ENCODE measurements at regions not wholly inside any gene's neighbourhood (a gene's known extent, or its start where the extent isn't known, plus 50 kb on each side); places are given as distances from the start of the nearest gene placed in this dataset.

DNA sequence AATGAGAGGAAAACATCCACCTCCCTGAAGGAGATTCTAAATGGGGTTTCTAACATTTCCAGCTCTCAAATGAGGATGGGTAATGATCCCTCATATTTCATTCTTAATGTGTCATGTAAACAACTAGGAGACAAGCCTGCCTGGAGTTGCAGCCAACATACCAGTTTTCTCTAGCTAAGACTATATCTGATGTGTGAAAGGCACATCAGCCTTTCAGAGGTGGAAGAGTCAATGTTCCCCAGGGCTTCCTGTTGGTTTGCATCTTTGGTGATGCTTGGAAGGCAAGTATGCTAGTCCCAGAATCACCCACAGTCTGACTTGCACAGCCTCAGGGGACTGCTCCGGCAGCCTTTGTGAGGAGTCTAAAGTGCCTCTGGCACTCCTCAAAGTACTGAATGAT lies 921.2 kb downstream of the SQOR start:
- no peaks in the 10 kb centered on the region for H3K36me3 Mint-ChIP-seq
- no peaks in the 10 kb centered on the region for H3K27me3 Mint-ChIP-seq
- H3K4me3 Mint-ChIP-seq: no peak overlapping the region
- no peaks in the 10 kb centered on the region for H3K4me1 Mint-ChIP-seq (ENCODE audit: low read depth)
- H3K27ac Mint-ChIP-seq: no peak overlapping the region
- H3K9me3 Mint-ChIP-seq (ENCODE audit: low read depth): peaks cover 2% of the 10 kb centered on the region

DNA sequence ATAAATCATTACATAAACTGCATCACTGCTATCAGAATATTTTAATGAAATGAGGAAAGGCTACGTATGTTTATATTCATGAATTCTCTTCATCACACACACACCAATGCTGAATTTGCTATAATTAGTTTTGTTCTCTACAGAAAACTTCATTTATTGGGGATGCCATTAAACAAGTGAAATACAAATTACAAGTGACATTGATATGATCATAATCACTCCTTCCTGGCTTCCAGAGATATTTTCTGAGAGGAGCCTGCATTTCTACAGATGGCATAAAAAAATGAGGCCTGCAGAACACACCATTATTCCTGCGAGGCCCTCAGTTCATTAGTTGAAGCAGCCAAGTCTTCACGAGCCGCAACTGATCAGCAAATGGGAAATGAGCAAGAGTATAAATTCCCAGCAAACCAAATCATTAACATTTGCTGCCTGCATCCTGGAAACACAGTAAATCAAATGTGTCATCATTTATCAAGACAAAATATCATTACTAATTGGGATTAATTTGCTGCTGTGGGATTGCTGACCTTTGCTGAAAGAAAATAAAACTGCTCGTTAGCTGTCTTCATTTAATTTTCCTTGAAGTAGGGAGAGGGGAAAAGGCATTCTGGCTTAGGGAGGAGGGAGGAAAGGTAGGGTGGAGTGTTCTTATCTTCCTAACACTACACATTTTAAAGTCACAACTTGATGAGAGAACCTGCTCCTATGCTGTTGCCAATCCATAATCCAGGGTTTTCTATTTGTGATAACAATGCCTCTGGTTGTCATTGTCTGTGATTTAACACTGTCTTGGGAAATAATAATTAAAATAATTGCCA lies 921.9 kb downstream of the SQOR start:
- Mint-ChIP-seq H3K27me3 (no peaks in the 10 kb centered on the region), H3K9me3 (ENCODE audit: low read depth) (peaks cover 6% of the 10 kb centered on the region), H3K4me3 (no peak overlapping the region), H3K4me1 (ENCODE audit: low read depth) (no peaks in the 10 kb centered on the region), H3K36me3 (no peaks in the 10 kb centered on the region), H3K27ac (no peak overlapping the region)

DNA sequence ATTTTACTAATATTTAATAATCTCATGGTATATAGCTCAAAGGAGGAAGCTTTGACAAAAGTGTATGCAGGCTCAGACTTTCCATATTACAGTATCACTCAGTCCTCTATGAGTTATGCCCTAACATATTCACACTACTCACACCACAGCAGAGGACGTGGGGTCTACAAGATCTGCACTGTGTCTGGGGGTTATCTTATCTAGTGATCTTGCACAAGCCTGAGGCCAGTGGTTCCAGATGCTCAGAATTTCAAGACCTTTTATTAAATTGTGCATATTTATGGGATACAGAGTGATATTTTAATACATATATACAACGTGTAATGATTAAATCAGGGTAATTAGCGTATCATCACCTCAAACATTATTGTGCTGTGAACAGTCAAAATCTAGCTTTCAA lies 933.1 kb downstream of the SQOR start:
- H3K4me1 Mint-ChIP-seq (ENCODE audit: low read depth): no peaks in the 10 kb centered on the region
- no peak overlapping the region for H3K4me3 Mint-ChIP-seq
- no peaks in the 10 kb centered on the region for H3K36me3 Mint-ChIP-seq
- H3K9me3 Mint-ChIP-seq (ENCODE audit: low read depth): peaks cover 3% of the 10 kb centered on the region
- no peak overlapping the region for H3K27ac Mint-ChIP-seq
- H3K27me3 Mint-ChIP-seq: no peaks in the 10 kb centered on the region

DNA sequence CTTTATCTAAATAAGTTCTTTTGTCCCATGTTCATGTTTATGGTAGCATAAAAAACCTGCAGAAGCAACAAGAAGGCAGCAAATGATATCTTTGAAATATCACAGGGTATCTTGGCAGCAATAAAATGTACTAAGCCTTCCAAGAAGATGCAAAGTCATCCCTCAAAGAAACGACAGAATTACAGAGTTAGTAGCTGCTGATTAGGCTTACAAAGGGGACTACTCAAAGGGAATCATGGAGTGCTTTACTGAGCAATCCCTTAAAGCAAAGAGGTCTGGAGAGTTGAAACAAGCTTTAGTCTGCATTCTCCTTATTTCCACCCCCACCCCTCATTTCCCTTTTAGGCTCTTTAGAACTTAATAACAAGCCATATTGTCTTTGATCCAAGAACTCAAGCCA lies 935.0 kb downstream of the SQOR start:
- H3K36me3 Mint-ChIP-seq: no peaks in the 10 kb centered on the region
- no peaks in the 10 kb centered on the region for H3K4me1 Mint-ChIP-seq (ENCODE audit: low read depth)
- peaks cover 3% of the 10 kb centered on the region for H3K9me3 Mint-ChIP-seq (ENCODE audit: low read depth)
- H3K27me3 Mint-ChIP-seq: no peaks in the 10 kb centered on the region
- no peak overlapping the region for H3K27ac Mint-ChIP-seq
- H3K4me3 Mint-ChIP-seq: no peak overlapping the region

DNA sequence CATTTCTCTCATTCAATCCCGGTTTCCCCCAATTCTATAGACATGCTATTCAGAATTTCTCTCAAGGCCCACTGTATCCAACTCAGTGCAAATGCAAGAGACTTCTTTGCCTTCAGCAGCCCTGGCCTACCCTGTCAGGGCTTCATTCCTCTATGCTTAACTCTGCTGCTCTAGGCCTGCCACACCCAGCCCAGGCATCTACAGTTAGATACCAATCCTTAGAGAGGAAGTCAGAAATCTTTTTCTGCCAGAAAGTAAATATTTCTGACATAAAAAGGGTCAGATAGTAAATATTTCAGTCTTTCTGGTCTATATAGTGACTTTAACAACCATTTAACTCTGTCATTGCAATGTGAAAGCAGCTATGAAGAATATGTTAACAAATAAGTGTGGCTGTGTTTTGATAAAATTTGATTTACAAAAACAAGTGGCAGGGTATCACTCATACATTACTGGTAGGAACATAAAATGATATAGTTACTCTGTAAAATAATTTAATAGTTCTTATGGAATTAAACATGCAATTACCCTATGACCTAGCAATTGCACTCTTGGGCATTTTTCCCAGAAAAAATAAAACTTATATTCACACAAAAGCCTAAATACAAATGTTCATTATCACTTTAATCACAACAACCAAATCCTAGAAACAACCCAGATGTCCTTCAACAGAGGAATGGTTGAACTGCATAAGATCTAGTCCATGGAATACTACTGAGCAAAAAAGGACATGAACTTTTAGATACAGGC lies 942.0 kb downstream of the SQOR start:
- Mint-ChIP-seq H3K27ac (no peak overlapping the region), H3K9me3 (ENCODE audit: low read depth) (no peaks in the 10 kb centered on the region), H3K27me3 (peaks cover 2% of the 10 kb centered on the region), H3K36me3 (no peaks in the 10 kb centered on the region), H3K4me3 (no peak overlapping the region), H3K4me1 (ENCODE audit: low read depth) (no peaks in the 10 kb centered on the region)

DNA sequence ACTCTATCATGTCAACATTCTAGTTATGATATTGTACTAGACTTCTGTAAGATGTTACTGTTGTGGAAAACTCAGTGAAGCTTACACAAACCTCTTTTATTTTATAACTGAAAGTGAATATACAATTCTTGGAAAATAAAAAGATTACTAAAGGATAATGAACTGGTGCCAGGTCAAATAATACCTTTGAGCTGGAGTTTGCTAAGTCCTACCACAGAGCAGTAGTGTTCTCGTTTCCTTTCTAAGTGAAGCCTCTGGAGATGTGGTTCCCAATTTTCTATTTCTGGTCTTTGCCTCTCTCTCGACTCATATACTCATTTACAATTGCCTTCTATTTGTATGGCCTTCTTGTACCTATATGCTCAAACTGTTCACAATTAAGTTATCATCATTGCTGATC lies 942.9 kb downstream of the SQOR start:
- Mint-ChIP-seq H3K27ac (no peak overlapping the region), H3K27me3 (peaks cover 2% of the 10 kb centered on the region), H3K36me3 (no peaks in the 10 kb centered on the region), H3K9me3 (ENCODE audit: low read depth) (no peaks in the 10 kb centered on the region), H3K4me3 (no peak overlapping the region), H3K4me1 (ENCODE audit: low read depth) (no peaks in the 10 kb centered on the region)

DNA sequence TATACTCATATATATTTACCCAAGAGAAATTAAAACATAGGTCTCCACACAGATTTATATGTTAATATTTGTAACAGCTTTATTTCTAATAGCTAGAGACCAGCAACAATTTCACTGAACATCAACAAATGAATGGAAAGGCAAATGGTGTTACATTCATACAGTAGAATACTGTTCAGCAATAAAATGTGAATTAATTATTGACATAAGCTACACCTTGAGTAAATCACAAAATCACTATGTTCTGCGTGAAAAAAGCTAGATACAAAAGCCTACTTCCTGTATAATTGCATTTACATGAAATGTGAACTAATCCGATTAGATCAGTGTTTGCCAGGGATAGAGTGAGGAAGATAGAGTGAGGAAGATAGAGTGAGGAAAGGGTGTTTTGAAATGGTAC lies 945.7 kb downstream of the SQOR start:
- Mint-ChIP-seq H3K9me3 (ENCODE audit: low read depth) (peaks cover 5% of the 10 kb centered on the region), H3K4me3 (no peak overlapping the region), H3K36me3 (no peaks in the 10 kb centered on the region), H3K27ac (no peak overlapping the region), H3K27me3 (peaks cover 2% of the 10 kb centered on the region), H3K4me1 (ENCODE audit: low read depth) (no peaks in the 10 kb centered on the region)

DNA sequence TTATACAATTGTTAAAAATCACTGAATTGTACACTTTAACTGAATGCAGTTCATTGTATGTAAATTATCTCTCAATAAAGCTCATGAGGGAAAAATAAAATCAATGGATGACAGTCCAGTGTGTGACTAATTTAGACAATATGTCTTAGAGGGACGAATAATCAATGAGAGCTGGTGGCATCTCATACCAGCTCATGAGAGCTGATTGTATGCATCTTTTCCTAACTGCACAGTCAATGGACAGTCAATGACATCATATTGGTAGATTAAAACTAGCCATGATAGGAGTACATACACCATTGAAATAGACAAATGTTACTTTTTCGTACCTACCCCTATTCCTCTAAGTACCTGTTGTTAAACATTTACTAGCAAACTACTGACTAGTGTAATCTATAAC lies 946.1 kb downstream of the SQOR start:
- Mint-ChIP-seq H3K4me1 (ENCODE audit: low read depth) (no peaks in the 10 kb centered on the region), H3K27ac (no peak overlapping the region), H3K9me3 (ENCODE audit: low read depth) (peaks cover 5% of the 10 kb centered on the region)

DNA sequence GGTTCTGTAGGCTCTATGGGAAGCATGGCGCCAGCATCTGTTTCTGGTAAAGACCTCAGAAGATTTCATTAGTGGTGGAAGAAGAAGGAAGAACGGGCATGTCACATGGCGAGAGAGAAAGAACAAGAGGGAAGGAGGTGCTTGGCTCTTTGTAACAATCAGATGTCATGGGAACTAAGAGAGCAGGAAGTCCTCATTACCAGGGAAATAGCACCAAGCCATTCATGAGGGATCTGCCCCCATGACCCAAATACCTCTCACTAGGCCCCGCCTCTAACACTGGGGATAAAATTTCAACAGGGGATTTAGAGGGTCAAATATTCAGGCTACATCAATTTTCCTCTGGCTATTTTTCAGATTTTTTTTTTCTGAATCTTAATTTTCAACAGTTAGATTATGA lies 954.3 kb downstream of the SQOR start:
- Mint-ChIP-seq H3K27me3 (no peaks in the 10 kb centered on the region), H3K27ac (no peak overlapping the region), H3K4me3 (no peak overlapping the region), H3K9me3 (ENCODE audit: low read depth) (peaks cover 13% of the 10 kb centered on the region), H3K4me1 (ENCODE audit: low read depth) (no peaks in the 10 kb centered on the region), H3K36me3 (no peaks in the 10 kb centered on the region)

More for the DNA sequence above, 946.1 kb downstream of the SQOR start:
- H3K36me3 Mint-ChIP-seq: no peaks in the 10 kb centered on the region
- no peak overlapping the region for H3K4me3 Mint-ChIP-seq
- peaks cover 2% of the 10 kb centered on the region for H3K27me3 Mint-ChIP-seq

DNA sequence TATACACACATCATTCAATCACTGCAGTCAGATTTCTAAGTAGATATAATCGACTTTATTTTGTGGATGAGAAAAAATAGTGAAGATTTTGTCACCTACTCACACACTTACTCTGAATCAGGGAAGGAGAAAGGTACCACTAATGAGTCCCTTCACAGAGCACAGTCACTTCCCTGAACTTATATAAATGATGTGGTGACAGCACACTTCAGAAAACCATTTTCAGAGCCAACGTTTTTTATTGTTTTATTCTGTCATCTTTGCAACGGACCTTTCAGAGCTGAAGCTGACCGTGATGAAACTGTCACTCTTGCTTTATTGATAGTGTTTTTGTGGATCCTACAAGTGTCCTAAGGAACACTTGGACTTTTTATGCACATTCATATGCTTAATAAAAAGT lies 956.6 kb downstream of the SQOR start:
- Mint-ChIP-seq H3K4me3 (no peak overlapping the region), H3K27me3 (no peaks in the 10 kb centered on the region), H3K9me3 (ENCODE audit: low read depth) (peaks cover 9% of the 10 kb centered on the region), H3K4me1 (ENCODE audit: low read depth) (no peaks in the 10 kb centered on the region), H3K36me3 (no peaks in the 10 kb centered on the region), H3K27ac (no peak overlapping the region)

DNA sequence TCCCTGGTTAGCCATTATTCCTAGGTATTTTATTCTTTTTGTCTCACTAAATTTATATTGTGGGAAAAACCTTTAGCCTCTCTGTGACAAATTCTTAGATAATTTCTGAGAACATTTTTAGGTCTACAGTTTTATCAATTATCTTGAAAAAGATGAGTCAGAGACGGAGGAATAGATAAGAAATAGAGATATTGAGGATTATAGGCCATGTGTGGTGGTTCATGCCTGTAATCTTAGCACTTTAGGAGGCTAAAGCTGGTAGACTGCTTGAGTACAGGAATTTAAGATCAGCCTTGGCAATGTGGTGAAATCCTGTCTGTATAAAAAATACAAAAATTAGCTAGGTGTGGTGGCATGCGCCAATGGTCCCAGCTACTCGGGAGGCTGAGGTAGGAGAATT lies 960.2 kb downstream of the SQOR start:
- Mint-ChIP-seq H3K36me3 (no peaks in the 10 kb centered on the region), H3K4me3 (no peak overlapping the region), H3K4me1 (ENCODE audit: low read depth) (no peaks in the 10 kb centered on the region), H3K9me3 (ENCODE audit: low read depth) (peaks cover 13% of the 10 kb centered on the region), H3K27me3 (no peaks in the 10 kb centered on the region), H3K27ac (no peak overlapping the region)

DNA sequence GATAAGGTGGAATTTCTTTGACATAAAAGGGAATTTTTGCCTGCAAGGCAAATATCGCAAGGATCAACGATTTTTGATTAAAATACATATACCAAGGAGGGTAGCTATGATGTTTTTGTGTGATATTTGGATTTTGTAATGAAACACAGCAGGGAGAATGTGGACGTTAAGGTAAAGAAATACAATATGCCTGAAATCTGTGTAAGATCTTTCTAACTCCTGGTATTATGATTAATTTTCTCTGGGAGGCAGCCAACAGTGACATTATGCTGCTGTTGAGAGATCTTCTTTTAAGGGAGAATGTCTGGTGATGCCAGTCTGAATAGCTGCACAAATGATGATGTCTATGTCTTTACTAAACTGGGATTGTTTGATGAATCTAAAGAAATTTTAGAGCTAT lies 972.2 kb downstream of the SQOR start:
- no peaks in the 10 kb centered on the region for H3K4me1 Mint-ChIP-seq (ENCODE audit: low read depth)
- peaks cover 8% of the 10 kb centered on the region for H3K9me3 Mint-ChIP-seq (ENCODE audit: low read depth)
- no peak overlapping the region for H3K4me3 Mint-ChIP-seq
- no peaks in the 10 kb centered on the region for H3K36me3 Mint-ChIP-seq
- peaks cover 2% of the 10 kb centered on the region for H3K27me3 Mint-ChIP-seq
- H3K27ac Mint-ChIP-seq: no peak overlapping the region

DNA sequence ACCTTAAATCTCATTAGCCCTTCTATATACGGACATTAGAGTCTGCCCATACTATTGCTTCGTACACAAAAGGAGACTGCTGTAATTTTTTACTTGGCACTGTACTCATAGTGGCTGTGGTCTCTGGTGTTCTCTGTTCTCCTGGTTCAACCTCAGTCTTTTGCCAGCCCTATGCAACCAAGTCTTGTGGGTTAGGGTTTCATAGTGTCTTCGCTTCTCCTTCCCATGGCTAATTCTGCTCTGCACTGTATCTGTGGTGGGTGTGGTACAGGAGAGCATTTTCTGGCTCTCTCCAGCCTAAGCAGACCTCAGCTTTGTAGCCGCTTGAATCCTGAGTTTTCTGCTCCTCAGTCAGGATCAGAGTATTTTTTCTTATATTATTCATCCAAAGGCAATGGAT lies 981.2 kb downstream of the SQOR start:
- Mint-ChIP-seq H3K4me3 (no peak overlapping the region), H3K9me3 (ENCODE audit: low read depth) (no peaks in the 10 kb centered on the region), H3K4me1 (ENCODE audit: low read depth) (no peaks in the 10 kb centered on the region), H3K27ac (no peak overlapping the region), H3K27me3 (no peaks in the 10 kb centered on the region), H3K36me3 (no peaks in the 10 kb centered on the region)

DNA sequence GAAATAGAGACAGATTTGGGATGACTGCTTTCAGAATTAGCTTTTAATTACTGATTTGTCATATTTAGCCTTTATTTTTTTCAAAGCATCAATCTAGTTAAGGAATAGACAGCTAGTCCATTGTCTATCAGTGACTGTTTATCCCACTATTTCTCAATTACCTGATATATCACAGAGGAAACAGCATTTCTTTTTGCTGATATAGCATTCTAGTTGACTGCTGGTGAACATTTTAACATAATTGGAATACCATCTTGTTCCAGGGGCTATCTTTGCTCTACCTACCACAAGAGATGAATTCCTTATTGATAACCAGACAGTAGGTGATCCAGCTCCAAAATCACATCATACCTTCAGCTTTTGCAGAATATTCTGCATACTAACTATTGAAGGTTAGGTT lies 982.7 kb downstream of the SQOR start:
- Mint-ChIP-seq H3K4me1 (ENCODE audit: low read depth) (no peaks in the 10 kb centered on the region), H3K4me3 (no peak overlapping the region), H3K27me3 (no peaks in the 10 kb centered on the region), H3K36me3 (no peaks in the 10 kb centered on the region), H3K27ac (no peak overlapping the region), H3K9me3 (ENCODE audit: low read depth) (no peaks in the 10 kb centered on the region)

DNA sequence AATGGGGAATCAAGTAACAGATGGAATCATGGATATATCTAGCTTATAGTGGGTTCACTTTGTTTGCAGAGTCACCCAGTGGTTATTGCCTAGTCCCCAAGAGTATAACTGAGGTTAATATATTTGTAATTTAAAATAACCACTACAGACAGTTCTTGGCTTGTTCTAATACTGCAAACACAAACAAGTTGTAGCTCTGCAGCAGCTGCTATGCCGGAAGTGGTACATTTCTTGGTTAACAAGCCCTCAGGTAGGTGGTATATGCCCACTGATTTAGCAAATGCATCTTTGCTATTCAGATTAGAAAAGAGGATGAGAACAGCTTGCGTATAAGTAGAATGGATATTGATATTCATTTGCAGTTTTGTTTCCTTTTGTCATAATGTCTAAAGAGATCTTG lies 984.2 kb downstream of the SQOR start:
- no peaks in the 10 kb centered on the region for H3K9me3 Mint-ChIP-seq (ENCODE audit: low read depth)
- no peaks in the 10 kb centered on the region for H3K4me1 Mint-ChIP-seq (ENCODE audit: low read depth)
- no peak overlapping the region for H3K27ac Mint-ChIP-seq
- H3K27me3 Mint-ChIP-seq: no peaks in the 10 kb centered on the region
- H3K36me3 Mint-ChIP-seq: no peaks in the 10 kb centered on the region
- no peak overlapping the region for H3K4me3 Mint-ChIP-seq

Data from activated naive CD8-positive, alpha-beta T cell (primary cell).